Activated naive CD8-positive, alpha-beta T cell treated with anti-CD3 and anti-CD28 coated beads, Interleukin-2, amount 10 ng/mL, durations not matched to agents 7 days and 5 days (primary cell): ENCODE measurements at regions not wholly inside any gene's neighbourhood (a gene's known extent, or its start where the extent isn't known, plus 50 kb on each side); places are given as distances from the start of the nearest gene placed in this dataset.

Experiments used
- ATAC-seq: fragments of 150-1000 bp; cut with Tn5 transposase; one replicate; pipeline ENCODE4 v1.10.0; 2021; ENCODE audit warnings: low read depth, moderate library complexity
- POLR2A ChIA-PET: fragments of 350-600 bp; sonication (Branson Sonifier 250); formaldehyde crosslinking; loops from one replicate; lab custom pipeline; 2021; ENCODE audit warnings: antibody characterized with exemption; lab: Charles Lee
- DNase-seq: peaks from one replicate; pipeline ENCODE4 v3.0.0; 2021
- H3K27ac Mint-ChIP-seq: one replicate; pipeline ENCODE4 v1.8.0; 2022; ENCODE audit warnings: mild to moderate bottlenecking, mixed read lengths
- H3K27me3 Mint-ChIP-seq: one replicate; pipeline ENCODE4 v1.8.0; 2022; ENCODE audit warnings: mild to moderate bottlenecking, moderate library complexity, mixed read lengths
- H3K36me3 Mint-ChIP-seq: one replicate; pipeline ENCODE4 v1.8.0; 2021; ENCODE audit warnings: mild to moderate bottlenecking, mixed read lengths
- H3K4me1 Mint-ChIP-seq: one replicate; pipeline ENCODE4 v1.8.0; 2021; ENCODE audit warnings: mixed read lengths
- H3K4me3 Mint-ChIP-seq: one replicate; pipeline ENCODE4 v1.8.0; 2022; ENCODE audit warnings: mild to moderate bottlenecking, moderate library complexity, mixed read lengths
- H3K9me3 Mint-ChIP-seq: one replicate; pipeline ENCODE4 v1.8.0; 2021; ENCODE audit warnings: mixed read lengths

DNA sequence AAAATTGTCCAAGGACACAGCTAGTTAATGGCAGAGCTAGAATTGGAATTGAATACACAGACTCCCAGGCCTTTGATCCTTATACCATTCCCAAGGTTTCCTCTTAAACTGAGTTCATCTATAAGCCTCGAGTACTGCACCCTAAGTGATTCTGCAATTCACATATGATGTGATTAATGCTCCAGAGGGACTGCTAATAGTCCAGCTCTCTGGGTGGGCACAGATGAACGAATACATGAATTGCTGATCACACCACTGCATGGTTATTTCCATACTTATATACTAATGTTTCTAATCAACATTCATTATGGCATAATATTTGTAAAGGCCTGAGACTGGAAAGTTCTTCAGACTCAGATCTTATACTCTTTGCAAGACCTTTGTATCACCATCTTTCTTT is 101.8 kb downstream of the NUFIP1 start:
- H3K27me3 Mint-ChIP-seq: peaks cover 3% of the 10 kb centered on the region
- no peak for DNase-seq
- POLR2A ChIA-PET: no interaction called here
- H3K27ac Mint-ChIP-seq: no peak overlapping the region
- H3K4me1 Mint-ChIP-seq: no peaks in the 10 kb centered on the region
- H3K9me3 Mint-ChIP-seq: no peaks in the 10 kb centered on the region
- H3K36me3 Mint-ChIP-seq: no peaks in the 10 kb centered on the region
- no peak overlapping the region for H3K4me3 Mint-ChIP-seq
- ATAC-seq: no peak

DNA sequence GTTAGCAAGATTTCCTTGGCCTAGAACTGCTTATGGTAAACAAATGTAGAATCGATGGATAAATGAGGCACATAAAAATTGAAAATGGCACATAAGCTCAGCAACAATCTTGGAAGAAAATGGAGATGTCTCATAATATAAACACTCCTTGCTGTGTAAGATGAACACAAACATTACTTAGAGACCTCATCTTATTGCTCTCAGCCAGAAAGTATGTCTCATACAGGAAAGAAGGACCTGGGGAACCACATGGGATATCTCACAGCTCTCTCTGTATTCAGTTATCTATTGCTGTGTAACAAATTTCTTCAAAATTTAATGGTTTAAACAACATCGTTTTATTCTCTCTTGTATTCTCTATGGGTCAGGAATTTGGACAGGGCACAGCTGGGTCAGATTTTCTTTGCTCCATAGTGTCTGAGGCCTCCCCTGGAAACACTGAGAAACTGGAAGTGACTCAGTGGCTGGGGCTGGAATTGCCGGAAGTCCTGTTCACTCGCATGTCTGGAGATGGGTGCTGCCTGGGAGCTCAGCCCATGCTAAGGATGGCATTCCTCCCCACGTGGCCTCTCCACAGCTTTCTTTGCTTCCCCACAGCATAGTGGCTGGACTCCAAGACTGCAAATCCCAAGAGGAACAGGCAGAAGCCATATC is 105.1 kb downstream of the NUFIP1 start:
- Mint-ChIP-seq H3K9me3 (no peaks in the 10 kb centered on the region), H3K36me3 (no peaks in the 10 kb centered on the region), H3K27me3 (peaks cover 5% of the 10 kb centered on the region), H3K4me3 (no peak overlapping the region), H3K27ac (no peak overlapping the region), H3K4me1 (no peaks in the 10 kb centered on the region)
- DNase-seq (no peak), ATAC-seq (no peak)
- POLR2A ChIA-PET: no interaction called here

DNA sequence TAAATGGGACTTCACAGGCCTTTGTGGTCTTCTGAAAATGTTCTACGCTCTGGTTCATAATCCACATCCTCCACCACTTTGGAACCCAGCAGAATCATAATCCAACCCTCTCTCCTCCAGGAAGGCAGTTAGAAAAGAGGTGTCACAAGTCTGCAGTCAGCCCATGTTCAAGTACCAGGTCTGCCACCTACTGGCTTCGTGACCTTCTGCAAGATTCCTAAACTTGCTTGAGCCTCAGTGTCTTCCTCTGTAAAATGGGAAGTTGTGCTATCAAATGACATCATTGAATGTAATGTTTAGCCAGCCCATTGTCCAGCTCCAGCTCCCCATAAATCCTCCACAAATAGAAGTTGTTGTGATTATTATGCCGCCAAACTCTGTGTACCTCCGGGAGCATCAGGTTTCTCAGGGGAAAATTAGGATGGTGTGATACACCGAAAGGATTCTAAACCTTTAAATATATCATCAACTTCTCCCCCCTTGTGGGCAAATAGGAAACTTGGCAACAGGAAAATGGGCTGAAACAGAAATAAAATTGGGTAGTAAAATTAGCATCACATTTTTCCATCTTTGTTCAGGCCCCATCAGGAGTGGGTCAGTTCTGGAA is 109.7 kb downstream of the NUFIP1 start:
- Mint-ChIP-seq H3K4me1 (no peaks in the 10 kb centered on the region), H3K9me3 (no peaks in the 10 kb centered on the region), H3K4me3 (no peak overlapping the region), H3K36me3 (no peaks in the 10 kb centered on the region), H3K27ac (no peak overlapping the region), H3K27me3 (peaks cover 5% of the 10 kb centered on the region)
- POLR2A ChIA-PET: no interaction called here
- ATAC-seq (no peak), DNase-seq (no peak)

DNA sequence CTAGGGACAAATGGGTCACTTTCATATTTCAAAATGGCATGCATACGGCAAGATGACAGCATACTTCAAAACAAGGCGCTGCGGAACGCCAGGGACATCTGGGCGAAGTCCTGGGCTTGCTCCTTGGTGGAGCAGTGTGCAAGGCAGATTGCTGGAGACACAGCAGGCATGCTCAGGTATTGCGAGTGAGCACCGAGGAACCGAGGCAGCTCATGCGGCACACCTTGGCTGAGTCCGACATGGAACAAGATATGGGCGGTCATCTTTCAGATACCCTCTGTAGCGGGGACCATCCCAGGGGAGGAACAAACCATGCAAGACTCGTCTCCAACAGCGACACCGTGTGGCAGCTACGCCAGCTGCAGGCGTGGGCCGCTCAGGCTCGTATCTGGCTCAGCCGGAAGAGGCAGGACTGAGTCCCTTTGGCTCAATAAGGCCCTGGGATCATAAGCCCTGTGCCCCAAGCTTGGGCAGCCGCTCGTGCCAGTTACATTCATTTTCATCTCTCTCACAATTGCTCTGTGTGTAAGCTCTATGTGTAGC is 112.4 kb downstream of the NUFIP1 start:
- H3K4me3 Mint-ChIP-seq: no peak overlapping the region
- DNase-seq: no peak
- no peak for ATAC-seq
- peaks cover 3% of the 10 kb centered on the region for H3K27me3 Mint-ChIP-seq
- no peak overlapping the region for H3K27ac Mint-ChIP-seq
- POLR2A ChIA-PET: no interaction called here
- H3K9me3 Mint-ChIP-seq: no peaks in the 10 kb centered on the region
- H3K36me3 Mint-ChIP-seq: no peaks in the 10 kb centered on the region
- no peaks in the 10 kb centered on the region for H3K4me1 Mint-ChIP-seq

DNA sequence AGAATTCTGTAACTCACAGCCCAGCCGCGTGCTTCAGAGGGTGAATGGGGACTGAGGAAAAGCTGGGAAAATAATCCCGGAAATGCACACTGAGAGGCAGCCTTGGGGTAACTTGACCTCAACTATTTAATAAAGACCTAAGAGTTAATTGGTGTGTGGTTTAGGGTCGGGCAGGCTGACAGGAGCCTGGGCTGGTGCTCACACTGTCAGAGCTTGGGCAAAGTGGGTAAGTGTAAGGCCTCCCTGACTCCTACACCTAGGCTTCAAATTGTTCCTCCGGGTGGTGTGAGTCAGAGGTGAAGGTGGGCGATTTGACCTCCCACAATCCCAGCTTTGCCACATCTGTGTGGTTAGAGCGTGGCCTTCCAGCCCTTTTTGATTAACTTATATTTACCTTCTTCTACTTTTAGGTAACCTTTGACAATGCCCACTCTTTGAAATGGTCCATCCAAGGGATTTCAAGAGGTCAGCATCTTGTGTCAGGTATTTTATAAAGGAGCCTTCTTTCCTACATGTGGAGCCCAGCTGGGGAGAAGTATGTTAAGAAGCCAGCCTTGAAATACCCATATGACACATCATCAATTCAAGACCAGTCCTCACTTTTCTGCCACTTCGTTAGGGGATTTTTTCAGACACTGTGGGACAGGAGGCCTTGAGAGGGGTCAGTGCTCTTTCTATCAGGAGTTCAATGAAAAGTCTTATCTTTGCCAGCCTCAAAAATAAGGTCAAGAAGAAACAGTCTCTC is 114.2 kb downstream of the NUFIP1 start:
- Mint-ChIP-seq H3K36me3 (no peaks in the 10 kb centered on the region), H3K9me3 (no peaks in the 10 kb centered on the region), H3K4me3 (no peak overlapping the region), H3K4me1 (no peaks in the 10 kb centered on the region), H3K27ac (no peak overlapping the region), H3K27me3 (peaks cover 4% of the 10 kb centered on the region)
- POLR2A ChIA-PET: no interaction called here
- no peak for DNase-seq
- no peak for ATAC-seq

DNA sequence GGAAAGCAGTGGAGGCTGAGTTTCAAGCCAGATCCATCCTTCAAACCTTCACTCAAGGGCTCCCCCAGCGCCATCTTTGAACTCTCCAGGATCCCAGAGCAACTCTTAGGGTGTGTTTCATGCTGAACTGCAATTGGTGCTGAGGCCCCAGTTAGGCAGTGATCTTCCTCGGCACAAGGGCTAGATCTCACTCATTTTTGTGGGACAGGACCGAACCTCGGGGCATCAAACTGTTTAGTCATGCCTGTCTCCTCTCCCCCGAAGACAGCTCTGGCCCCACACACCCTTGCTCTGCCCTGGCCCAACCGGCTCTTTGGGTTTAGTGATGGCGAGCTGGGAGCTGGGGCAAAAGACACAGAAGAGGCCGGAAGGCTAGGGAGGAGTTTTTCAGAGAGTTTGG is 115.1 kb downstream of the NUFIP1 start:
- Mint-ChIP-seq H3K4me1 (no peaks in the 10 kb centered on the region), H3K36me3 (no peaks in the 10 kb centered on the region), H3K27me3 (peaks cover 6% of the 10 kb centered on the region), H3K9me3 (no peaks in the 10 kb centered on the region), H3K27ac (no peak overlapping the region), H3K4me3 (no peak overlapping the region)
- DNase-seq (no peak), ATAC-seq (no peak)
- POLR2A ChIA-PET: no interaction called here

DNA sequence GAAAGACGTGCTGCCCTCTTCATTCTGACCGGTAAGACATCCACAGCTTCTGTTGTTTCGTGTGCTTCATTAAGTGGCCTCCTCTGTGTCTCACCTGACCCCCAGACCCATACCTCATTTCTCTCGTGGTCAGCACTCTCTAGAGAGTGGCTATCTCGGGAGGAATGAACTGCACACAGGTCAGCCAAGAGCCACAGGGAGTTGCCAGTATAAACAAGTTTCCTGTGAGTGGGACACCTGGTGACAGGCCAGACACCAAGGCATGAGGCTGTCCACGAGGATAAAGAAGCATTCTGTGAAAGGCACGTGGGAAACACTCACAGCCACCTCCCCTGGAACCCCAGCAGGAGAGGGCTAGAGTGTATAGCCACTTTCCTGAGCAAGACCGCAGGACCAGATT is 115.8 kb downstream of the NUFIP1 start:
- POLR2A ChIA-PET: no interaction called here
- no peak overlapping the region for H3K27ac Mint-ChIP-seq
- H3K36me3 Mint-ChIP-seq: no peaks in the 10 kb centered on the region
- H3K27me3 Mint-ChIP-seq: peaks cover 6% of the 10 kb centered on the region
- no peaks in the 10 kb centered on the region for H3K4me1 Mint-ChIP-seq
- ATAC-seq: no peak
- no peak for DNase-seq
- H3K9me3 Mint-ChIP-seq: no peaks in the 10 kb centered on the region
- H3K4me3 Mint-ChIP-seq: no peak overlapping the region

GRCh38 chr13:44872751-44873150 is 116.5 kb downstream of the NUFIP1 start:
- ATAC-seq (no peak), DNase-seq (no peak)
- no peaks in the 10 kb centered on the region for H3K4me1 Mint-ChIP-seq
- no peak overlapping the region for H3K27ac Mint-ChIP-seq
- H3K27me3 Mint-ChIP-seq: peaks cover 6% of the 10 kb centered on the region
- POLR2A ChIA-PET: no interaction called here
- H3K36me3 Mint-ChIP-seq: no peaks in the 10 kb centered on the region
- no peaks in the 10 kb centered on the region for H3K9me3 Mint-ChIP-seq
- H3K4me3 Mint-ChIP-seq: no peak overlapping the region

GRCh38 chr13:44870456-44870929 is 118.8 kb downstream of the NUFIP1 start:
- H3K27ac Mint-ChIP-seq: no peak overlapping the region
- no peaks in the 10 kb centered on the region for H3K4me1 Mint-ChIP-seq
- no peaks in the 10 kb centered on the region for H3K36me3 Mint-ChIP-seq
- DNase-seq: no peak
- POLR2A ChIA-PET: no interaction called here
- ATAC-seq: no peak
- H3K27me3 Mint-ChIP-seq: peaks cover 8% of the 10 kb centered on the region
- no peak overlapping the region for H3K4me3 Mint-ChIP-seq
- H3K9me3 Mint-ChIP-seq: no peaks in the 10 kb centered on the region

GRCh38 chr13:44869167-44869566 is 120.1 kb downstream of the NUFIP1 start:
- POLR2A ChIA-PET: no interaction called here
- no peaks in the 10 kb centered on the region for H3K36me3 Mint-ChIP-seq
- H3K4me1 Mint-ChIP-seq: no peaks in the 10 kb centered on the region
- ATAC-seq (no peak), DNase-seq (no peak)
- H3K27me3 Mint-ChIP-seq: peaks cover 8% of the 10 kb centered on the region
- H3K27ac Mint-ChIP-seq: no peak overlapping the region
- H3K4me3 Mint-ChIP-seq: no peak overlapping the region
- H3K9me3 Mint-ChIP-seq: no peaks in the 10 kb centered on the region

- Mint-ChIP-seq H3K9me3 (no peaks in the 10 kb centered on the region), H3K27me3 (peaks cover 8% of the 10 kb centered on the region), H3K27ac (no peak overlapping the region), H3K36me3 (no peaks in the 10 kb centered on the region), H3K4me1 (no peaks in the 10 kb centered on the region), H3K4me3 (no peak overlapping the region)
- POLR2A ChIA-PET: no interaction called here
- DNase-seq: no peak
- ATAC-seq: no peak
These were observed 120.9 kb downstream of the NUFIP1 start for GRCh38 chr13:44868397-44868796.

GRCh38 chr13:44867825-44868224 is 121.4 kb downstream of the NUFIP1 start:
- no peak overlapping the region for H3K4me3 Mint-ChIP-seq
- DNase-seq (no peak), ATAC-seq (no peak)
- POLR2A ChIA-PET: no interaction called here
- no peaks in the 10 kb centered on the region for H3K36me3 Mint-ChIP-seq
- no peaks in the 10 kb centered on the region for H3K4me1 Mint-ChIP-seq
- H3K27me3 Mint-ChIP-seq: peaks cover 8% of the 10 kb centered on the region
- no peak overlapping the region for H3K27ac Mint-ChIP-seq
- no peaks in the 10 kb centered on the region for H3K9me3 Mint-ChIP-seq

GRCh38 chr13:44866411-44866911 is 122.8 kb downstream of the NUFIP1 start:
- H3K9me3 Mint-ChIP-seq: no peaks in the 10 kb centered on the region
- POLR2A ChIA-PET: no interaction called here
- DNase-seq: no peak
- H3K4me3 Mint-ChIP-seq: no peak overlapping the region
- no peak for ATAC-seq
- H3K4me1 Mint-ChIP-seq: no peaks in the 10 kb centered on the region
- no peaks in the 10 kb centered on the region for H3K36me3 Mint-ChIP-seq
- peaks cover 7% of the 10 kb centered on the region for H3K27me3 Mint-ChIP-seq
- H3K27ac Mint-ChIP-seq: no peak overlapping the region
